WTC11 (cell line): ENCODE measurements at regions not wholly inside any gene's neighbourhood (a gene's known extent, or its start where the extent isn't known, plus 50 kb on each side); places are given as distances from the start of the nearest gene placed in this dataset.
"Not testable (repeated sequence)": the region's sequence is repeated elsewhere in the genome, so short reads cannot be mapped to it uniquely, and the experiment has no call there.

Experiments used
- ATAC-seq: fragments of 200-7000 bp; cut with Tn5 transposase; 2 replicates; pipeline ENCODE4 v1.10.0; 2021; ENCODE audit warnings: mild to moderate bottlenecking, moderate library complexity
- CTCF ChIA-PET: fragments of 300-600 bp; sonication (Branson Sonifier 250); formaldehyde crosslinking; loops from one replicate; lab custom pipeline; 2021; ENCODE audit warnings: antibody characterized with exemption; lab: Charles Lee
- POLR2A ChIA-PET: fragments of 350-600 bp; sonication (Branson Sonifier 250); formaldehyde crosslinking; loops from one replicate; lab custom pipeline; 2021; ENCODE audit warnings: antibody characterized with exemption; lab: Charles Lee
- DNase-seq: peaks from one replicate; pipeline ENCODE4 v3.0.0; 2021; ENCODE audit warnings: low spot score
- H3K27ac Mint-ChIP-seq: 2 replicates; pipeline ENCODE4 v1.8.0; 2021; ENCODE audit warnings: mixed read lengths
- H3K27me3 Mint-ChIP-seq: 2 replicates; pipeline ENCODE4 v1.8.0; 2021; ENCODE audit warnings: low read depth, mild to moderate bottlenecking, moderate library complexity, mixed read lengths
- H3K36me3 Mint-ChIP-seq: 2 replicates; pipeline ENCODE4 v1.8.0; 2021; ENCODE audit warnings: mixed read lengths
- H3K4me1 Mint-ChIP-seq: 2 replicates; pipeline ENCODE4 v1.8.0; 2022; ENCODE audit warnings: mixed read lengths
- H3K4me3 Mint-ChIP-seq: 2 replicates; pipeline ENCODE4 v1.8.0; 2021; ENCODE audit warnings: mild to moderate bottlenecking, moderate library complexity, mixed read lengths
- H3K9me3 Mint-ChIP-seq: 2 replicates; pipeline ENCODE4 v1.8.0; 2021; ENCODE audit warnings: mixed read lengths
- ESRRA ChIP-seq: sonication (generic); formaldehyde crosslinking; IDR thresholded peaks from 2 replicates; pipeline ENCODE4 v1.8.1; 2022; ENCODE audit warnings: mild to moderate bottlenecking, missing genetic modification reagents, borderline replicate concordance
- FOXP1 ChIP-seq: sonication (generic); formaldehyde crosslinking; IDR thresholded peaks from 2 replicates; pipeline ENCODE4 v1.8.0; 2022; ENCODE audit warnings: missing genetic modification reagents, mild to moderate bottlenecking, moderate library complexity, borderline replicate concordance
- HMGA2 ChIP-seq: fragments of 250-450 bp; sonication (Bioruptor Pico); IDR thresholded peaks from 2 replicates; pipeline ENCODE4 v1.4.0; 2021; ENCODE audit warnings: mild to moderate bottlenecking, moderate library complexity
- KAT7 ChIP-seq: sonication (generic); formaldehyde crosslinking; IDR thresholded peaks from 2 replicates; pipeline ENCODE4 v1.8.1; 2023; ENCODE audit warnings: missing genetic modification reagents, mild to moderate bottlenecking, borderline replicate concordance
- MXD4 ChIP-seq: fragments of 250-450 bp; sonication (Bioruptor Pico); IDR thresholded peaks from 2 replicates; pipeline ENCODE4 v1.8.0; 2021; ENCODE audit warnings: mild to moderate bottlenecking, moderate library complexity, borderline replicate concordance
- NFATC4 ChIP-seq: fragments of 250-450 bp; sonication (Bioruptor Pico); IDR thresholded peaks from 2 replicates; pipeline ENCODE4 v1.9.0; 2021; ENCODE audit warnings: mild to moderate bottlenecking
- NFE2L1 ChIP-seq: sonication (generic); formaldehyde crosslinking; IDR thresholded peaks from 2 replicates; pipeline ENCODE4 v1.8.1; 2023; ENCODE audit warnings: missing genetic modification reagents
- NFYB ChIP-seq: sonication (generic); formaldehyde crosslinking; conservative IDR thresholded peaks from 2 replicates; pipeline ENCODE4 v1.8.0; 2022; ENCODE audit warnings: low read depth, missing genetic modification reagents
- NR1H2 ChIP-seq: sonication (generic); formaldehyde crosslinking; IDR thresholded peaks from 2 replicates; pipeline ENCODE4 v1.9.0; 2021; ENCODE audit warnings: mild to moderate bottlenecking, moderate library complexity, missing genetic modification reagents
- OVOL2 ChIP-seq: fragments of 250-450 bp; sonication (Bioruptor Pico); IDR thresholded peaks from 2 replicates; pipeline ENCODE4 v1.9.0; 2021; ENCODE audit warnings: mild to moderate bottlenecking, borderline replicate concordance
- RORB ChIP-seq: fragments of 250-450 bp; sonication (Bioruptor Pico); IDR thresholded peaks from 2 replicates; pipeline ENCODE4 v1.9.0; 2021; ENCODE audit warnings: mild to moderate bottlenecking
- SP1 ChIP-seq: sonication (generic); formaldehyde crosslinking; conservative IDR thresholded peaks from 2 replicates; pipeline ENCODE4 v1.8.1; 2022; ENCODE audit warnings: missing genetic modification reagents
- TCF7 ChIP-seq: sonication (generic); formaldehyde crosslinking; IDR thresholded peaks from 2 replicates; pipeline ENCODE4 v1.8.0; 2022; ENCODE audit warnings: mild to moderate bottlenecking, low read depth, missing genetic modification reagents, moderate library complexity
- TEAD1 ChIP-seq: sonication (generic); formaldehyde crosslinking; IDR thresholded peaks from 2 replicates; pipeline ENCODE4 v1.8.0; 2022; ENCODE audit warnings: mild to moderate bottlenecking, missing genetic modification reagents
- TP53 ChIP-seq: sonication (generic); formaldehyde crosslinking; IDR thresholded peaks from 2 replicates; pipeline ENCODE4 v1.8.1; 2023; ENCODE audit warnings: mild to moderate bottlenecking, missing genetic modification reagents
- ZNF263 ChIP-seq: sonication (generic); formaldehyde crosslinking; IDR thresholded peaks from 2 replicates; pipeline ENCODE4 v1.8.1; 2022; ENCODE audit warnings: low read depth, mild to moderate bottlenecking, moderate library complexity, missing genetic modification reagents
- ZNF317 ChIP-seq: sonication (generic); formaldehyde crosslinking; IDR thresholded peaks from 2 replicates; pipeline ENCODE4 v1.8.1; 2023; ENCODE audit warnings: low read depth, mild to moderate bottlenecking, moderate library complexity, missing genetic modification reagents, borderline replicate concordance
- ZNF423 ChIP-seq: fragments of 250-450 bp; sonication (Bioruptor Pico); IDR thresholded peaks from 2 replicates; pipeline ENCODE4 v2.1.2; 2022; ENCODE audit warnings: mild to moderate bottlenecking, moderate library complexity
- ZNF532 ChIP-seq: fragments of 250-450 bp; sonication (Bioruptor Pico); IDR thresholded peaks from 2 replicates; pipeline ENCODE4 v1.9.0; 2021; ENCODE audit warnings: mild to moderate bottlenecking, borderline replicate concordance
- TF ChIP-seq, protein P1 (sequence below): sonication (generic); formaldehyde crosslinking; IDR thresholded peaks from 2 replicates; pipeline ENCODE4 v1.8.0; 2022; ENCODE audit warnings: mild to moderate bottlenecking, missing genetic modification reagents
- TF ChIP-seq, protein P2 (sequence below): fragments of 250-450 bp; sonication (Bioruptor Pico); IDR thresholded peaks from 2 replicates; pipeline ENCODE4 v2.1.2; 2022; ENCODE audit warnings: mild to moderate bottlenecking, moderate library complexity
- TF ChIP-seq, protein P3 (sequence below): sonication (generic); formaldehyde crosslinking; IDR thresholded peaks from 2 replicates; pipeline ENCODE4 v1.8.1; 2023; ENCODE audit warnings: mild to moderate bottlenecking, missing genetic modification reagents, moderate library complexity

GRCh38 chrX:64739792-64740378 lies 236.4 kb downstream of the ZC4H2 start (continued):
- TF ChIP-seq MXD4 (CRISPR knock-in tag) (no peak), HMGA2 (CRISPR knock-in tag) (no peak), TP53 (no peak), NFATC4 (no peak), RORB (CRISPR knock-in tag) (no peak), TCF7 (no peak)
- TF ChIP-seq, protein P1, sequence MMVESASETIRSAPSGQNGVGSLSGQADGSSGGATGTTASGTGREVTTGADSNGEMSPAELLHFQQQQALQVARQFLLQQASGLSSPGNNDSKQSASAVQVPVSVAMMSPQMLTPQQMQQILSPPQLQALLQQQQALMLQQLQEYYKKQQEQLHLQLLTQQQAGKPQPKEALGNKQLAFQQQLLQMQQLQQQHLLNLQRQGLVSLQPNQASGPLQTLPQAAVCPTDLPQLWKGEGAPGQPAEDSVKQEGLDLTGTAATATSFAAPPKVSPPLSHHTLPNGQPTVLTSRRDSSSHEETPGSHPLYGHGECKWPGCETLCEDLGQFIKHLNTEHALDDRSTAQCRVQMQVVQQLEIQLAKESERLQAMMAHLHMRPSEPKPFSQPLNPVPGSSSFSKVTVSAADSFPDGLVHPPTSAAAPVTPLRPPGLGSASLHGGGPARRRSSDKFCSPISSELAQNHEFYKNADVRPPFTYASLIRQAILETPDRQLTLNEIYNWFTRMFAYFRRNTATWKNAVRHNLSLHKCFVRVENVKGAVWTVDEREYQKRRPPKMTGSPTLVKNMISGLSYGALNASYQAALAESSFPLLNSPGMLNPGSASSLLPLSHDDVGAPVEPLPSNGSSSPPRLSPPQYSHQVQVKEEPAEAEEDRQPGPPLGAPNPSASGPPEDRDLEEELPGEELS (CRISPR knock-in tag) = no peak
- TF ChIP-seq, protein P2, sequence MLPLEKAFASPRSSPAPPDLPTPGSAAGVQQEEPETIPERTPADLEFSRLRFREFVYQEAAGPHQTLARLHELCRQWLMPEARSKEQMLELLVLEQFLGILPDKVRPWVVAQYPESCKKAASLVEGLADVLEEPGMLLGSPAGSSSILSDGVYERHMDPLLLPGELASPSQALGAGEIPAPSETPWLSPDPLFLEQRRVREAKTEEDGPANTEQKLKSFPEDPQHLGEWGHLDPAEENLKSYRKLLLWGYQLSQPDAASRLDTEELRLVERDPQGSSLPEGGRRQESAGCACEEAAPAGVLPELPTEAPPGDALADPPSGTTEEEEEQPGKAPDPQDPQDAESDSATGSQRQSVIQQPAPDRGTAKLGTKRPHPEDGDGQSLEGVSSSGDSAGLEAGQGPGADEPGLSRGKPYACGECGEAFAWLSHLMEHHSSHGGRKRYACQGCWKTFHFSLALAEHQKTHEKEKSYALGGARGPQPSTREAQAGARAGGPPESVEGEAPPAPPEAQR (CRISPR knock-in tag) = no peak

GRCh38 chrX:64698317-64698716 lies 277.9 kb downstream of the ZC4H2 start:
- no peaks in the 10 kb centered on the region for H3K4me1 Mint-ChIP-seq
- POLR2A ChIA-PET = no interaction called here
- ATAC-seq (no peak), DNase-seq (no peak)
- no peak overlapping the region for H3K4me3 Mint-ChIP-seq
- H3K9me3 Mint-ChIP-seq = peaks cover 65% of the 10 kb centered on the region
- peaks cover 42% of the 10 kb centered on the region for H3K36me3 Mint-ChIP-seq
- TF ChIP-seq NFE2L1 (CRISPR knock-in tag) = no peak
- no peak for TF ChIP-seq ZNF423
- TF ChIP-seq FOXP1 (CRISPR knock-in tag) = no peak
- TF ChIP-seq NFYB = no peak
- no peak for TF ChIP-seq ZNF263
- TF ChIP-seq SP1 (CRISPR knock-in tag) = no peak
- TF ChIP-seq KAT7 (CRISPR knock-in tag) = no peak
- no peak for TF ChIP-seq MXD4 (CRISPR knock-in tag)
- no peak for TF ChIP-seq ESRRA (CRISPR knock-in tag)
- no peak for TF ChIP-seq NFATC4
- CTCF ChIA-PET = no interaction called here
- H3K27ac Mint-ChIP-seq = no peak overlapping the region
- H3K27me3 Mint-ChIP-seq = peaks cover 3% of the 10 kb centered on the region; the same call in 1 of the 2 replicates

- H3K27ac Mint-ChIP-seq, H3K4me3 Mint-ChIP-seq, CTCF ChIA-PET, ATAC-seq, DNase-seq, H3K4me1 Mint-ChIP-seq, H3K27me3 Mint-ChIP-seq, POLR2A ChIA-PET: not testable (repeated sequence)
- Mint-ChIP-seq H3K36me3 (peaks cover 31% of the 10 kb centered on the region), H3K9me3 (peaks cover 47% of the 10 kb centered on the region)
Measured at GRCh38 chrX:64695372-64695771, 280.9 kb downstream of the ZC4H2 start.

GRCh38 chrX:64662876-64663275 lies 267.6 kb upstream of the MTMR8 start:
- peaks cover 34% of the 10 kb centered on the region for H3K9me3 Mint-ChIP-seq
- POLR2A ChIA-PET = no interaction called here
- peaks cover 31% of the 10 kb centered on the region for H3K36me3 Mint-ChIP-seq
- ATAC-seq (no peak), DNase-seq (no peak)
- no peak for TF ChIP-seq TEAD1 (CRISPR knock-in tag)
- TF ChIP-seq NR1H2 = no peak
- TF ChIP-seq ZNF317 (CRISPR knock-in tag) = no peak
- no peak for TF ChIP-seq OVOL2
- no peak for TF ChIP-seq ZNF532 (CRISPR knock-in tag)
- TF ChIP-seq, protein P3, sequence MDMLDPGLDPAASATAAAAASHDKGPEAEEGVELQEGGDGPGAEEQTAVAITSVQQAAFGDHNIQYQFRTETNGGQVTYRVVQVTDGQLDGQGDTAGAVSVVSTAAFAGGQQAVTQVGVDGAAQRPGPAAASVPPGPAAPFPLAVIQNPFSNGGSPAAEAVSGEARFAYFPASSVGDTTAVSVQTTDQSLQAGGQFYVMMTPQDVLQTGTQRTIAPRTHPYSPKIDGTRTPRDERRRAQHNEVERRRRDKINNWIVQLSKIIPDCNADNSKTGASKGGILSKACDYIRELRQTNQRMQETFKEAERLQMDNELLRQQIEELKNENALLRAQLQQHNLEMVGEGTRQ (CRISPR knock-in tag) = no peak
- CTCF ChIA-PET = interaction anchor here (0.6 to 0.8 kb wide), 2 partner anchors 15 to 21 kb away, joined by 3 read pairs; no protein-coding TSS in a partner anchor
- peaks cover 2% of the 10 kb centered on the region for H3K4me1 Mint-ChIP-seq
- no peak overlapping the region for H3K27ac Mint-ChIP-seq
- H3K4me3 Mint-ChIP-seq = no peak overlapping the region
- H3K27me3 Mint-ChIP-seq = peaks cover 3% of the 10 kb centered on the region; the same call in 1 of the 2 replicates
